ENCODE measurements at regions not wholly inside any gene's neighbourhood (a gene's known extent, or its start where the extent isn't known, plus 50 kb on each side); places are given as distances from the start of the nearest gene placed in this dataset.

DNA sequence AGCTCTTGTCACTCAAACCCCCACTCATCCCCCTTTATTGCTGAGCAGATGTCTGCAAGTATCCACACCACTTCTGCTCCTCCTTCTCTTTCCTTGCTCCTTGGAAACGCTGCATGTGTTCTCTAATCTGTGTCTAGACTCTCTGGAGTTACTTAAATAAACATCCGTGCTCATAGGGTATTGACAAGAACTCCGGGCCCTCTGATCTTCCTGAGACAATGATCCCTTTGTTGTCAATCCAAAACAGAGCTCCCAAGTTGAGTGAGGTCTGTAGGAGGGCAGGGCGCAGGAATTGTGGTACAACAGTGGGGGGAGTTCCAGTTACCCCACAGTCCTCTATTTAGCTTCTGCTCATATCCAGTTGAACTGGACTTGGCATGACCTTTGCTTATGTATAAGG is 489.0 kb downstream of the SNAPC1 start:
- no peaks in the 10 kb centered on the region for H3K36me3 ChIP-seq

DNA sequence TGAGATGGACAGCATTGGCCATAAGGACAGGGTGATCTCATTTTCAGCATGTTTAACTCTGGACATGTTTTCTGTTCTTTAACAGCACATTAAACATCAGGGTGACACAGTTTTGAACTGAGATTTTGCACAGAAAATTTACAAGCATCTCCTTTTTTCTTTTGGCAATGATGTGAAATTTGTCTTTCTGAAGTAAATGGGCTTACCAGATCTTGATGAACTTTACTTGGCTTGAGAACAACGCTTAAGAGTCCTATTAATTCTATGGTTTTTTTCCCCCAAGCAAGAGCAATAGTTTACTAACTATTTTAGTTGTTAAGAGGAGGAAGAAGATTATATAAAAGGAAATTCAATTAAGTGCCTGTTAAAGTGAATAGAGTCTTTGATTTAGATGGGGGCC is 491.0 kb downstream of the SNAPC1 start:
- Mint-ChIP-seq H3K4me3 (no peak overlapping the region), H3K27ac (no peak overlapping the region), H3K4me1 (peaks cover 12% of the 10 kb centered on the region), H3K27me3 (ENCODE audit: insufficient read depth, low read depth) (no peaks in the 10 kb centered on the region), H3K9me3 (no peaks in the 10 kb centered on the region), H3K36me3 (no peaks in the 10 kb centered on the region)
- H3K27ac ChIP-seq: no peak overlapping the region
- no peak overlapping the region for H2AFZ ChIP-seq (replicated peaks)
- no peak for DNase-seq (ENCODE audit: low spot score)
- H3K27me3 ChIP-seq: no peaks in the 10 kb centered on the region
- H3K4me3 ChIP-seq: no peak overlapping the region
- no peaks in the 10 kb centered on the region for H3K9me3 ChIP-seq (ENCODE audit: low read depth)
- peaks cover 8% of the 10 kb centered on the region for H3K4me1 ChIP-seq
- H3K79me2 ChIP-seq (ENCODE audit: low read depth): no peaks in the 10 kb centered on the region
- no peaks in the 10 kb centered on the region for H3F3A ChIP-seq (ENCODE audit: low read depth)
- no peak overlapping the region for H3K9ac ChIP-seq
- TF ChIP-seq EZH2 (IDR thresholded peaks at IDR 0.05): no peak
- TF ChIP-seq, protein P1, sequence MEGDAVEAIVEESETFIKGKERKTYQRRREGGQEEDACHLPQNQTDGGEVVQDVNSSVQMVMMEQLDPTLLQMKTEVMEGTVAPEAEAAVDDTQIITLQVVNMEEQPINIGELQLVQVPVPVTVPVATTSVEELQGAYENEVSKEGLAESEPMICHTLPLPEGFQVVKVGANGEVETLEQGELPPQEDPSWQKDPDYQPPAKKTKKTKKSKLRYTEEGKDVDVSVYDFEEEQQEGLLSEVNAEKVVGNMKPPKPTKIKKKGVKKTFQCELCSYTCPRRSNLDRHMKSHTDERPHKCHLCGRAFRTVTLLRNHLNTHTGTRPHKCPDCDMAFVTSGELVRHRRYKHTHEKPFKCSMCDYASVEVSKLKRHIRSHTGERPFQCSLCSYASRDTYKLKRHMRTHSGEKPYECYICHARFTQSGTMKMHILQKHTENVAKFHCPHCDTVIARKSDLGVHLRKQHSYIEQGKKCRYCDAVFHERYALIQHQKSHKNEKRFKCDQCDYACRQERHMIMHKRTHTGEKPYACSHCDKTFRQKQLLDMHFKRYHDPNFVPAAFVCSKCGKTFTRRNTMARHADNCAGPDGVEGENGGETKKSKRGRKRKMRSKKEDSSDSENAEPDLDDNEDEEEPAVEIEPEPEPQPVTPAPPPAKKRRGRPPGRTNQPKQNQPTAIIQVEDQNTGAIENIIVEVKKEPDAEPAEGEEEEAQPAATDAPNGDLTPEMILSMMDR (IDR thresholded peaks at IDR 0.05): no peak
- TF ChIP-seq EZH2phosphoT487 (IDR thresholded peaks at IDR 0.05): no peak
- no peak overlapping the region for H3K4me2 ChIP-seq
- no peaks in the 10 kb centered on the region for H4K20me1 ChIP-seq (ENCODE audit: low read depth)
- H3K36me3 ChIP-seq: no peaks in the 10 kb centered on the region

More for the DNA sequence above, 489.0 kb downstream of the SNAPC1 start:
- Histone ChIP-seq H3K4me2 (no peak overlapping the region), H3F3A (ENCODE audit: low read depth) (no peaks in the 10 kb centered on the region), H4K20me1 (ENCODE audit: low read depth) (no peaks in the 10 kb centered on the region), H3K9ac (no peak overlapping the region), H3K4me3 (no peak overlapping the region), H3K27ac (no peak overlapping the region), H3K27me3 (no peaks in the 10 kb centered on the region), H3K79me2 (ENCODE audit: low read depth) (no peaks in the 10 kb centered on the region), H2AFZ (replicated peaks) (no peak overlapping the region), H3K9me3 (ENCODE audit: low read depth) (no peaks in the 10 kb centered on the region), H3K4me1 (peaks cover 8% of the 10 kb centered on the region)
- no peak overlapping the region for H3K27ac Mint-ChIP-seq
- no peak for TF ChIP-seq EZH2phosphoT487 (IDR thresholded peaks at IDR 0.05)
- TF ChIP-seq, protein P1 (IDR thresholded peaks at IDR 0.05): no peak
- TF ChIP-seq EZH2 (IDR thresholded peaks at IDR 0.05): no peak
- H3K4me1 Mint-ChIP-seq: peaks cover 12% of the 10 kb centered on the region
- H3K27me3 Mint-ChIP-seq (ENCODE audit: insufficient read depth, low read depth): no peaks in the 10 kb centered on the region
- no peak overlapping the region for H3K4me3 Mint-ChIP-seq
- peaks cover 5% of the 10 kb centered on the region for H3K9me3 Mint-ChIP-seq
- H3K36me3 Mint-ChIP-seq: no peaks in the 10 kb centered on the region
- DNase-seq (ENCODE audit: low spot score): no peak

DNA sequence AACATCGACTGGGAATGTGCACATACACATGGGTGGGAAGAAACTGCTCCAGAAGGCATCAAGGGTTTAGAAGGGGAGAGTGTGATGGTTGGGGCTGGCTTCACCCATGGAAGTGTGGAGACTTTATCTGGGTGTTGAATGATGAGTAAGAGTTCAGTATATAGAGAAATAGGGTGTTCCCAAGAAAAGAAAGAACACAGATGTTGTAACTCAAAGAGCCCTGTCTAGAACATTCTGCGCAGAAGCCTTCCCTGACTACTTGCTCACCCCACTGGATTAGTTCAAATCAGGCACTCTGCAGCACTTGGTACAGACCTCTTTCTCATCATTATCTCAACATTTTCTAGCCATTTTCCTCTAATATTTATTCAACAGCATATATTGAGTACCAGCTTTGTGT is 491.7 kb downstream of the SNAPC1 start:
- no peaks in the 10 kb centered on the region for H3F3A ChIP-seq (ENCODE audit: low read depth)
- H3K9me3 Mint-ChIP-seq: no peaks in the 10 kb centered on the region
- H3K27ac Mint-ChIP-seq: no peak overlapping the region
- peaks cover 17% of the 10 kb centered on the region for H3K4me1 Mint-ChIP-seq
- no peak overlapping the region for H3K27ac ChIP-seq
- H3K4me2 ChIP-seq: no peak overlapping the region
- no peaks in the 10 kb centered on the region for H3K36me3 Mint-ChIP-seq
- no peaks in the 10 kb centered on the region for H3K9me3 ChIP-seq (ENCODE audit: low read depth)
- H3K36me3 ChIP-seq: no peaks in the 10 kb centered on the region
- H2AFZ ChIP-seq (replicated peaks): no peak overlapping the region
- TF ChIP-seq, protein P1 (IDR thresholded peaks at IDR 0.05): no peak
- no peak for TF ChIP-seq EZH2phosphoT487 (IDR thresholded peaks at IDR 0.05)
- no peak overlapping the region for H3K4me3 ChIP-seq
- no peak for DNase-seq (ENCODE audit: low spot score)
- H3K27me3 ChIP-seq: no peaks in the 10 kb centered on the region
- H3K4me3 Mint-ChIP-seq: no peak overlapping the region
- H4K20me1 ChIP-seq (ENCODE audit: low read depth): no peaks in the 10 kb centered on the region
- H3K4me1 ChIP-seq: peaks cover 8% of the 10 kb centered on the region
- no peaks in the 10 kb centered on the region for H3K79me2 ChIP-seq (ENCODE audit: low read depth)
- no peaks in the 10 kb centered on the region for H3K27me3 Mint-ChIP-seq (ENCODE audit: insufficient read depth, low read depth)
- no peak overlapping the region for H3K9ac ChIP-seq

All from neural progenitor cell (in vitro differentiated cells).